Mammary epithelial cell (primary cell): ENCODE measurements at regions not wholly inside any gene's neighbourhood (a gene's known extent, or its start where the extent isn't known, plus 50 kb on each side); places are given as distances from the start of the nearest gene placed in this dataset.

ENCODE experiments used
- EZH2 ChIP-seq: IDR thresholded peaks from 2 replicates; pipeline ENCODE4 v1.6.1; 2012; ENCODE audit warnings: low read length, inconsistent platforms, borderline replicate concordance
- TF ChIP-seq, protein P1 (sequence below), 2 donors: IDR thresholded peaks in 1 of 2; conservative IDR thresholded peaks in 1 of 2; 2 replicates each; pipeline ENCODE4 v1.5.1; 2011 to 2012; ENCODE audit warnings: inconsistent platforms in 2 of 2, low read length in 2 of 2, mild to moderate bottlenecking in 2 of 2, control low read depth in 1 of 2, low read depth in 1 of 2; ENCODE audit not compliant: insufficient read depth in 1 of 2; ENCODE audit errors: extremely low read depth in 1 of 2

DNA sequence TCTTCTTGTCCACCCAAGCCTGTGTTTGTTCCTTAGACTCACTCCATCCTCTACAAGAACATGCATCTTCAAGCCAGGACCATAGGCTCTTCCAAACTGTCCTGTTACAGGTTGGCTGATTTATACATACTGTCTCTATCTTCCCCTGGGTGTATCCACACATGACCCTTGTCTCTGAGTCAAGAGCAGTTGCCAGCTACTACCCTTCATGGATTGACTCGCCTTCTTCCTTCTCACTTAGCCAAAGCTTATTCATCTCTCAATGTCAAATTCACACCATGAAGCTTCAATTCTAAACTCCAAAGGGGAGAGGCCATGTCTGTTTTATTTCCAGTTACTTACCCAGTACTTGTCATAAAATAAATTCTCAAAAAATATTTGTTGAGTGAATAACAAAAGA, 64.1 kb upstream of the CACHD1 start:
- TF ChIP-seq, protein P1, sequence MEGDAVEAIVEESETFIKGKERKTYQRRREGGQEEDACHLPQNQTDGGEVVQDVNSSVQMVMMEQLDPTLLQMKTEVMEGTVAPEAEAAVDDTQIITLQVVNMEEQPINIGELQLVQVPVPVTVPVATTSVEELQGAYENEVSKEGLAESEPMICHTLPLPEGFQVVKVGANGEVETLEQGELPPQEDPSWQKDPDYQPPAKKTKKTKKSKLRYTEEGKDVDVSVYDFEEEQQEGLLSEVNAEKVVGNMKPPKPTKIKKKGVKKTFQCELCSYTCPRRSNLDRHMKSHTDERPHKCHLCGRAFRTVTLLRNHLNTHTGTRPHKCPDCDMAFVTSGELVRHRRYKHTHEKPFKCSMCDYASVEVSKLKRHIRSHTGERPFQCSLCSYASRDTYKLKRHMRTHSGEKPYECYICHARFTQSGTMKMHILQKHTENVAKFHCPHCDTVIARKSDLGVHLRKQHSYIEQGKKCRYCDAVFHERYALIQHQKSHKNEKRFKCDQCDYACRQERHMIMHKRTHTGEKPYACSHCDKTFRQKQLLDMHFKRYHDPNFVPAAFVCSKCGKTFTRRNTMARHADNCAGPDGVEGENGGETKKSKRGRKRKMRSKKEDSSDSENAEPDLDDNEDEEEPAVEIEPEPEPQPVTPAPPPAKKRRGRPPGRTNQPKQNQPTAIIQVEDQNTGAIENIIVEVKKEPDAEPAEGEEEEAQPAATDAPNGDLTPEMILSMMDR (conservative IDR thresholded peaks at IDR 0.05 in 1 of 2, IDR thresholded peaks at IDR 0.05 in 1 of 2; ENCODE audit: extremely low read depth in 1 of 2, insufficient read depth in 1 of 2, low read depth in 1 of 2, low read length in 2 of 2): no peak
- TF ChIP-seq EZH2: no peak
